AG09319 (cell line): ENCODE measurements at regions not wholly inside any gene's neighbourhood (a gene's known extent, or its start where the extent isn't known, plus 50 kb on each side); places are given as distances from the start of the nearest gene placed in this dataset.

Experiments used
- DNase-seq: peaks from one replicate; pipeline ENCODE4 v3.0.0-alpha.2; 2010; ENCODE audit warnings: low read depth; ENCODE audit errors: extremely low read depth
- TF ChIP-seq, protein P1 (sequence below): IDR thresholded peaks from 2 replicates; pipeline ENCODE4 v1.5.1; 2011; ENCODE audit warnings: low read depth, mild to moderate bottlenecking, inconsistent platforms, low read length, moderate library complexity

DNA sequence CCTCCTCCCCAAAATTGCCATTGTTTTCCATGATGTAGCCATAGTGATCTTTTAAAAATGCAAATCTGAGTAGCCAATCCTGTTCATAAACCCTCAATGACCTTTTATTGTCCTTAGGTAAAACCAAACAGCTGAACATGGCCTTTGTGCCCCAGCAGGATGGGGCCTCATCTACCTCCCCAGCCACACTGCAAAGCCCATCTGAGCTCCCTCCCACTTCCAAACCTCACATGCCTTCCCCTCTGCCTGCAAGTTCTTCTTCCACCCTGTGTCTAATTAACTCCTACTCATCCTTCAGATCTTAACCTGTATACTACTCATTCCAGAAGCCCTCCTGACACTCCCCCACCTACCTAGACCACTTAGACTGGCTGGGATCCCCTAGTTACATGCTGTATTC lies 178.8 kb upstream of the NPVF start:
- TF ChIP-seq, protein P1, sequence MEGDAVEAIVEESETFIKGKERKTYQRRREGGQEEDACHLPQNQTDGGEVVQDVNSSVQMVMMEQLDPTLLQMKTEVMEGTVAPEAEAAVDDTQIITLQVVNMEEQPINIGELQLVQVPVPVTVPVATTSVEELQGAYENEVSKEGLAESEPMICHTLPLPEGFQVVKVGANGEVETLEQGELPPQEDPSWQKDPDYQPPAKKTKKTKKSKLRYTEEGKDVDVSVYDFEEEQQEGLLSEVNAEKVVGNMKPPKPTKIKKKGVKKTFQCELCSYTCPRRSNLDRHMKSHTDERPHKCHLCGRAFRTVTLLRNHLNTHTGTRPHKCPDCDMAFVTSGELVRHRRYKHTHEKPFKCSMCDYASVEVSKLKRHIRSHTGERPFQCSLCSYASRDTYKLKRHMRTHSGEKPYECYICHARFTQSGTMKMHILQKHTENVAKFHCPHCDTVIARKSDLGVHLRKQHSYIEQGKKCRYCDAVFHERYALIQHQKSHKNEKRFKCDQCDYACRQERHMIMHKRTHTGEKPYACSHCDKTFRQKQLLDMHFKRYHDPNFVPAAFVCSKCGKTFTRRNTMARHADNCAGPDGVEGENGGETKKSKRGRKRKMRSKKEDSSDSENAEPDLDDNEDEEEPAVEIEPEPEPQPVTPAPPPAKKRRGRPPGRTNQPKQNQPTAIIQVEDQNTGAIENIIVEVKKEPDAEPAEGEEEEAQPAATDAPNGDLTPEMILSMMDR = no peak
- DNase-seq = no peak

DNA sequence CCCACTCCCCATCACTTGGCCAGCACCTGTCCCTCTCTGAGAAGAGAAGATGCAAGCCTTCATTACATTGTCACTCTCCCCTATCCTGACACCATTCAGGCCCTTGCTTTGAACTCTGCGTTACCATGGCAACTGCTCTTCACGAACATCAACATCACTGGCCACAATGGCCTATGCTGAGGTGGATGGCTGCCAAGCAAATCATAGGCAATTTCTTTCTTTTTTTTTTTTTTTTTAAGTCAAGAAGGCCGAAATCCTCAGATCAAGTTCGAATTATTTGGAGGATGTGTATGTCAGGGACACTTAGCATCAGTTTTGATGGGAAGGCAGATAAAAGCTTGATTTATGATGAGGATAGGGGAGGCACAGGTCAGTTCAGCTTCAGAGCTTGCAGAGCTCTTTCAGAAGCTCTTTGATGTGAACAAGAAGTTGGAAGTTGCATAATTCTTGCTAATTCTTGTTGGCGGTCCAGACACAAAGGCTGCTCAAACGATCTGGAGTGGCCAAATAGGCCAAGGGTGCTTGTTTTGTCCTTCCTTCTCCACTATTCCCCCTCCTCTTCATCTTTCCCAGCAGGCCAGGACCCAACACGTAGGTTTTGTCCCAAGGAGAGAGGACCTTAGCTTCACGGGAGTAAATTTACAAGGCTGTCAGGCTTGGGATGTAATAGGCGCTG lies 179.9 kb upstream of the NPVF start:
- no peak for DNase-seq
- TF ChIP-seq, protein P1 = no peak

- TF ChIP-seq, protein P1 = no peak
- DNase-seq = no peak
Observed at GRCh38 chr7:25408876-25409275, 180.6 kb upstream of the NPVF start.

DNA sequence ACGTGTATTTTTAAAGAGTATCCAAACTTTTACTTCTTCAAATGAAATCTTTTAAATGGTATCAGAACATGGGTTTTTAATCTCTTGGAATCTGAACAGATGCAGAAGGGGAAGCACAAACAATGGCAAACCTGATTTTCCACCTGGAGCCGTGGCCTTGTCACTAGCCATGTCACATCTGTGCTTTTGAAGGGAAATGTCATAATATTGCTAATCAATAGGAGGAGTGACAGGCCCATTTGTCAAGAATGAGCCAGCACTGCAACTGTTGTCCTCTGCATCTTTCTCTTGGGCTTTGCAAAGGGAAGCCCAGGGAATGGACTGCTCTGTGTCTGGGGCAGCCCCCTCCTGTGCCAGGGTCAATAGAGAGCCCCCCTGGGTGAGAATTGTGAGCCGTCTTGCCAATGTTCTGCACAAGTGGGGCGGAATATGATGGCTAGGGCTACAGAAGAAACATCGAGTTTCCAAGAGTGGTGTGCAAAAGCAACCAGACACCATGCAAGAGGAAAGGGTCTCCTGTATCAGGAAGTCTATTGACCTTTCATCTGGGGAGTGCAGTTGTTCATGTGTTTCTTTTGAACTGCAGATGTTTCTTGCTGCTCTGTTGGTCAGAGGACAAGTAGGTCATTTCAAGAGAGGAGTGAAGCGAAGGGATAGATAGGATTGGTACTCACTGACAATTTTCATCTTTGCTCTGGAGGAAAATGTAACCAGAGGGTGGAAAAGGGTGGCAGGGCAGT lies 181.8 kb upstream of the NPVF start:
- TF ChIP-seq, protein P1 = no peak
- DNase-seq = no peak

- no peak for DNase-seq
- TF ChIP-seq, protein P1 = no peak
Observed at GRCh38 chr7:25420771-25421170, 192.5 kb upstream of the NPVF start.

DNA sequence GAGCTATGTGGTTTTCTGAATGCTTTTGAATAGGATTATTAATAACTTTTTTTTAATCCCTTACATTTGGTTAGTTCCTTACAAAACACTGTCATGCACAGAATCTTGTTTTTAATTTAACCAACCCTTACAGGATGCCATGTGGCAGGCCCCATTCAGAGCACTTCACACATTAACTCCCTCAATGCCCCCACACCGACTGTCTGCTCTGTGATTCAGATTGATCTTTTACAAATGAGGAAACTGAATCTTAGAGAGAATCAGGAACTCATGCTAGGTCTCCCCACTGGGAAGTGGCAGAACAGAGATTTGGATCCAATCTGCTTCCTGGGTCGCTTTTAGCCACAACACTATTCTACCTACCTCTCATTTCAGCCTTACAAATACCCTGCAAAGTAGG lies 195.8 kb upstream of the NPVF start:
- no peak for DNase-seq
- TF ChIP-seq, protein P1 = no peak

DNA sequence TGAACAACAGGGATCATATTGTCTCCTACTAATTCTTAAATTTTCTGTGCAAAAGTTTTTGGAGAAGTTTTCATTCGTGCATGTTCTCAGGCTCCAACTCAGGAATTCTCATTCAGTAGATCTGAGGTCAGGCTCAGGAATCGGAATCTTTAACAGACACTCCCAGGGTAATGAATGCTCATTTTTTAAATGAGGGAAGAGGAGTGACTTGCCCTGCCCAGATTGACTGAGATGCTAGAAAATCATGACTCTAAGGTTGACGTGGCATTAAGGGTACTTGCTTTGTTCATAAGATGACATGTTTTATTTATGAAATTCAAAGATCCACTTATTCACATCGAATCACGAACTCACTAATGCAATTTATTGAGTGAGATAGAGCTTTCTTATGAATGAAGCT lies 196.6 kb upstream of the NPVF start:
- TF ChIP-seq, protein P1 = no peak
- DNase-seq = no peak
